ENCODE measurements at regions not wholly inside any gene's neighbourhood (a gene's known extent, or its start where the extent isn't known, plus 50 kb on each side); places are given as distances from the start of the nearest gene placed in this dataset.

GRCh38 chr10:130742941-130743675 is 568.4 kb downstream of the TCERG1L start:
- Histone ChIP-seq H3K79me2 (ENCODE audit: insufficient read depth, low read length) (no peaks in the 10 kb centered on the region), H3K9me2 (ENCODE audit: low read depth, low read length) (no peaks in the 10 kb centered on the region)

GRCh38 chr10:130743751-130744271 is 567.7 kb downstream of the TCERG1L start:
- Histone ChIP-seq H3K79me2 (ENCODE audit: insufficient read depth, low read length) (no peaks in the 10 kb centered on the region), H3K4me1 (ENCODE audit: insufficient read depth, low read length, severe bottlenecking) (no peaks in the 10 kb centered on the region), H3K4me2 (ENCODE audit: low read length) (no peak overlapping the region), H3K27ac (ENCODE audit: low read depth, low read length, poor library complexity, severe bottlenecking) (no peak overlapping the region), H3K9me2 (ENCODE audit: low read depth, low read length) (no peaks in the 10 kb centered on the region), H3K9me3 (ENCODE audit: low read length) (no peaks in the 10 kb centered on the region), H3F3A (ENCODE audit: insufficient read depth, low read length) (no peaks in the 10 kb centered on the region), H2AFZ (ENCODE audit: low read length) (no peak overlapping the region), H4K20me1 (ENCODE audit: insufficient read depth, low read length) (no peaks in the 10 kb centered on the region), H3K9ac (ENCODE audit: low read length) (no peak overlapping the region), H3K27me3 (ENCODE audit: insufficient read depth, low read length) (no peaks in the 10 kb centered on the region), H3K36me3 (ENCODE audit: insufficient read depth, low read length) (no peaks in the 10 kb centered on the region), H3K4me3 (ENCODE audit: low read depth, low read length, poor library complexity, severe bottlenecking) (no peak overlapping the region)
- TF ChIP-seq CTCF (IDR thresholded peaks at IDR 0.05; ENCODE audit: low read length) = no peak
- TF ChIP-seq EZH2 (IDR thresholded peaks at IDR 0.05; ENCODE audit: borderline replicate concordance, low read length) = no peak

More at GRCh38 chr10:130742941-130743675, 568.4 kb downstream of the TCERG1L start:
- Histone ChIP-seq H3K36me3 (ENCODE audit: insufficient read depth, low read length) (no peaks in the 10 kb centered on the region), H4K20me1 (ENCODE audit: insufficient read depth, low read length) (no peaks in the 10 kb centered on the region), H3K4me2 (ENCODE audit: low read length) (no peak overlapping the region), H3F3A (ENCODE audit: insufficient read depth, low read length) (no peaks in the 10 kb centered on the region), H3K4me1 (ENCODE audit: insufficient read depth, low read length, severe bottlenecking) (no peaks in the 10 kb centered on the region), H2AFZ (ENCODE audit: low read length) (no peak overlapping the region), H3K9ac (ENCODE audit: low read length) (no peak overlapping the region), H3K9me3 (ENCODE audit: low read length) (no peaks in the 10 kb centered on the region), H3K27ac (ENCODE audit: low read depth, low read length, poor library complexity, severe bottlenecking) (no peak overlapping the region), H3K4me3 (ENCODE audit: low read depth, low read length, poor library complexity, severe bottlenecking) (no peak overlapping the region), H3K27me3 (ENCODE audit: insufficient read depth, low read length) (no peaks in the 10 kb centered on the region)
- TF ChIP-seq EZH2 (IDR thresholded peaks at IDR 0.05; ENCODE audit: borderline replicate concordance, low read length) = no peak

GRCh38 chr10:130744631-130745030 is 566.9 kb downstream of the TCERG1L start:
- Histone ChIP-seq H4K20me1 (ENCODE audit: insufficient read depth, low read length) (no peaks in the 10 kb centered on the region), H3K4me2 (ENCODE audit: low read length) (no peak overlapping the region), H3K4me1 (ENCODE audit: insufficient read depth, low read length, severe bottlenecking) (no peaks in the 10 kb centered on the region), H3K36me3 (ENCODE audit: insufficient read depth, low read length) (no peaks in the 10 kb centered on the region), H3K27ac (ENCODE audit: low read depth, low read length, poor library complexity, severe bottlenecking) (no peak overlapping the region), H3K4me3 (ENCODE audit: low read depth, low read length, poor library complexity, severe bottlenecking) (no peak overlapping the region), H3K9me3 (ENCODE audit: low read length) (no peaks in the 10 kb centered on the region), H3F3A (ENCODE audit: insufficient read depth, low read length) (no peaks in the 10 kb centered on the region), H3K79me2 (ENCODE audit: insufficient read depth, low read length) (no peaks in the 10 kb centered on the region), H2AFZ (ENCODE audit: low read length) (no peak overlapping the region), H3K27me3 (ENCODE audit: insufficient read depth, low read length) (no peaks in the 10 kb centered on the region), H3K9me2 (ENCODE audit: low read depth, low read length) (no peaks in the 10 kb centered on the region), H3K9ac (ENCODE audit: low read length) (no peak overlapping the region)
- TF ChIP-seq EZH2 (IDR thresholded peaks at IDR 0.05; ENCODE audit: borderline replicate concordance, low read length) (no peak), CTCF (IDR thresholded peaks at IDR 0.05; ENCODE audit: low read length) (no peak)
